Naive thymus-derived CD8-positive, alpha-beta T cell (primary cell): ENCODE measurements at regions not wholly inside any gene's neighbourhood (a gene's known extent, or its start where the extent isn't known, plus 50 kb on each side); places are given as distances from the start of the nearest gene placed in this dataset.
A peak's percentile ranks its signal among the peaks of the same experiment; 100 is the strongest.
"Not testable (repeated sequence)": the region's sequence is repeated elsewhere in the genome, so short reads cannot be mapped to it uniquely, and the experiment has no call there.

ENCODE experiments used
- ATAC-seq, 2 donors: fragments of 150-1000 bp; cut with Tn5 transposase in 1 of 2; sonication (Bioruptor Pico), chemical (Tn5 transposase) in 1 of 2; 1 replicate in 1 of 2; 2 replicates in 1 of 2; pipeline ENCODE4 v1.10.0; 2021; ENCODE audit warnings: mild to moderate bottlenecking in 2 of 2, moderate library complexity in 2 of 2
- POLR2A ChIA-PET: fragments of 350-600 bp; sonication (Branson Sonifier 250); formaldehyde crosslinking; loops from one replicate; lab custom pipeline; 2021; ENCODE audit warnings: antibody characterized with exemption; lab: Charles Lee
- DNase-seq, 10 donors: peaks; one replicate each; pipeline versions ENCODE4 v3.0.0 to v3.0.0-alpha.2; 2020 to 2022
- H3K27ac Mint-ChIP-seq, 10 donors: one replicate each; pipeline ENCODE4 v1.8.0; 2020 to 2022; ENCODE audit warnings: mild to moderate bottlenecking in 10 of 10, mixed read lengths in 10 of 10, moderate library complexity in 4 of 10, inconsistent platforms in 1 of 10
- H3K27me3 Mint-ChIP-seq, 5 donors: one replicate each; pipeline ENCODE4 v1.8.0; 2021 to 2022; ENCODE audit warnings: mixed read lengths in 5 of 5
- H3K36me3 Mint-ChIP-seq, 3 donors: one replicate each; pipeline ENCODE4 v1.8.0; 2020 to 2022; ENCODE audit warnings: mixed read lengths in 3 of 3, mild to moderate bottlenecking in 2 of 3, inconsistent platforms in 1 of 3
- H3K4me1 Mint-ChIP-seq, 4 donors: one replicate each; pipeline ENCODE4 v1.8.0; 2021 to 2022; ENCODE audit warnings: mixed read lengths in 4 of 4
- H3K4me3 Mint-ChIP-seq, 10 donors: one replicate each; pipeline ENCODE4 v1.8.0; 2020 to 2022; ENCODE audit warnings: mild to moderate bottlenecking in 10 of 10, mixed read lengths in 10 of 10, moderate library complexity in 6 of 10, inconsistent platforms in 1 of 10
- H3K9me3 Mint-ChIP-seq, 9 donors: one replicate each; pipeline ENCODE4 v1.8.0; 2020 to 2022; ENCODE audit warnings: mixed read lengths in 9 of 9, mild to moderate bottlenecking in 3 of 9, inconsistent platforms in 1 of 9, moderate library complexity in 1 of 9

GRCh38 chr9:89953263-89953662 lies 348.5 kb downstream of the GADD45G start:
- ATAC-seq, H3K36me3 Mint-ChIP-seq, DNase-seq, H3K9me3 Mint-ChIP-seq, H3K27me3 Mint-ChIP-seq, H3K27ac Mint-ChIP-seq, H3K4me3 Mint-ChIP-seq, H3K4me1 Mint-ChIP-seq, POLR2A ChIA-PET: not testable (repeated sequence)

- H3K4me1 Mint-ChIP-seq: peaks cover 0 to 4% (median 1%) of the 10 kb centered on the region in 4 donors
- H3K27me3 Mint-ChIP-seq: peaks cover 0 to 9% (median 0%) of the 10 kb centered on the region in 5 donors
- H3K4me3 Mint-ChIP-seq: no peak overlapping the region
- peaks cover 0 to 8% (median 0%) of the 10 kb centered on the region in 9 donors for H3K9me3 Mint-ChIP-seq
- ATAC-seq (no peak), DNase-seq (no peak)
- peak overlapping the region in 2 of 10 donors; percentile 38 to 49 for H3K27ac Mint-ChIP-seq
- POLR2A ChIA-PET: no interaction called here
- peaks cover 0 to 2% (median 0%) of the 10 kb centered on the region in 3 donors for H3K36me3 Mint-ChIP-seq
Observed at GRCh38 chr9:89953824-89954615, 349.2 kb downstream of the GADD45G start.

- H3K4me1 Mint-ChIP-seq: peaks cover 0 to 4% (median 1%) of the 10 kb centered on the region in 4 donors
- POLR2A ChIA-PET: no interaction called here
- H3K27ac Mint-ChIP-seq: no peak overlapping the region
Observed at GRCh38 chr9:89955144-89955543, 350.3 kb downstream of the GADD45G start.

DNA sequence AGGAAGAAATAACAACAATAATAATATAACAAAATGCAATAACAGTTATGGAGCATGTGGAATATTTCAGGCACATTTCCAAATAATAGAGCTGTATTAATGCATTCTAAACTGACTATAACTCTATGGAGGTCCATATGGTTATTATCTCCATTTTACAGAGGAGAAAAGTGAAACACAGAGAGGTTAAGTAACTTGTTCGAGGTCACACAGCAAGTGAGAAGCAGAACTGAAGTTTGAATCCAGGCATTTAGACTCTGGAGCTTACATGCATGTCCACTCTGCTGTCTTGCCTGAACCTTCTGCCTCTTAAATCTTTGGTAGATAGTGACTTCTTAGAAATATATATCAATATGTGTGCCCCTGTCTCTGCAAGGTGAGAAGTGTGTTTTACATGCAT lies 350.8 kb downstream of the GADD45G start:
- peaks cover 0 to 4% (median 1%) of the 10 kb centered on the region in 4 donors for H3K4me1 Mint-ChIP-seq
- no peak overlapping the region for H3K27ac Mint-ChIP-seq
- DNase-seq (no peak), ATAC-seq (no peak)
- H3K4me3 Mint-ChIP-seq: no peak overlapping the region
- peaks cover 0 to 9% (median 0%) of the 10 kb centered on the region in 5 donors for H3K27me3 Mint-ChIP-seq
- POLR2A ChIA-PET: no interaction called here
- H3K36me3 Mint-ChIP-seq: peaks cover 0 to 2% (median 0%) of the 10 kb centered on the region in 3 donors
- no peaks in the 10 kb centered on the region for H3K9me3 Mint-ChIP-seq

More at GRCh38 chr9:89955144-89955543, 350.3 kb downstream of the GADD45G start:
- no peak for ATAC-seq
- Mint-ChIP-seq H3K36me3 (peaks cover 0 to 2% (median 0%) of the 10 kb centered on the region in 3 donors), H3K4me3 (no peak overlapping the region), H3K9me3 (peaks cover 0 to 3% (median 0%) of the 10 kb centered on the region in 9 donors), H3K27me3 (peaks cover 0 to 9% (median 0%) of the 10 kb centered on the region in 5 donors)
- no peak for DNase-seq

DNA sequence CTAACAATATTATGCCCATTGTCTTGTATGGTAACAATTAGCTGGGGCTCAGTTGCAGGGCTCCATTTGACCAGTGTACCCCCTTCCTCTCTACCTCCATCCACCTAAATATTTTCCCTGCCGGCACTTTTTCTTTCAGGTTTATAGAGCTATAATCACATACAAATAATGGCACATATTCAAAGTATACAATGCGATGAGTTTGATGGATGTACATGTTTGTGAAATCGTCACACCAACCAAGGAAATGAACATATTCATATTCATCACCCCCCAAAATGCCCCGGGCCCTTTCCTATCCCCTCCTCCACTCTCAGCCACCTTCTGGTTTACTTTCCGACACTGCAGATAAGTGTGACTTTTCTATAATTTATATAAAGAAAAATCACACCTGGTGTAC lies 351.5 kb downstream of the GADD45G start:
- H3K4me1 Mint-ChIP-seq: peaks cover 0 to 7% (median 6%) of the 10 kb centered on the region in 4 donors
- DNase-seq: no peak
- ATAC-seq: no peak
- POLR2A ChIA-PET: no interaction called here
- no peak overlapping the region for H3K27ac Mint-ChIP-seq
- H3K4me3 Mint-ChIP-seq: no peak overlapping the region
- peaks cover 0 to 2% (median 0%) of the 10 kb centered on the region in 3 donors for H3K36me3 Mint-ChIP-seq
- no peaks in the 10 kb centered on the region for H3K9me3 Mint-ChIP-seq
- peaks cover 0 to 9% (median 0%) of the 10 kb centered on the region in 5 donors for H3K27me3 Mint-ChIP-seq

DNA sequence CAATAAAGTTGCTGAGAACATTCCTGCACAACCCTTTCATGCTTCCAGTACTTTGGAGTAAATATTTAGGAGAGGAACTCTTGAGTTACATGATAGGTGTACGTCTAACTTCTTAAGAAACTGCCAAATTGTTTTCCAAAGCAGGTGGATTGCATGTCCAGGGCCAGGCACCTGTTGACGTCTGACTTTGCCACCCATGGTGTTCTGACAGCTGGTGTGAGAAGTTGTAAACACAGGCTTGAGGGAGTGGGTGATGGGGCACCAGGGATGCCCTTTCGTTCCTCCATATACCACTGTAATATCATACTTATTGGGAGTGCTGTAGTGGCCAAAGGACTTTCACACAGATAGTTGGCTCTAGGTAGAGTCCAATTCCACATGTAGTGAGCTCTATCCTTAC lies 352.1 kb downstream of the GADD45G start:
- no peaks in the 10 kb centered on the region for H3K9me3 Mint-ChIP-seq
- POLR2A ChIA-PET: no interaction called here
- H3K4me1 Mint-ChIP-seq: peaks cover 5 to 13% (median 11%) of the 10 kb centered on the region in 4 donors
- DNase-seq (no peak), ATAC-seq (no peak)
- H3K27ac Mint-ChIP-seq: no peak overlapping the region
- H3K36me3 Mint-ChIP-seq: peaks cover 0 to 2% (median 0%) of the 10 kb centered on the region in 3 donors
- no peak overlapping the region for H3K4me3 Mint-ChIP-seq
- peaks cover 0 to 4% (median 0%) of the 10 kb centered on the region in 5 donors for H3K27me3 Mint-ChIP-seq

- Mint-ChIP-seq H3K4me1 (peaks cover 10 to 17% (median 16%) of the 10 kb centered on the region in 4 donors), H3K9me3 (no peaks in the 10 kb centered on the region), H3K36me3 (peaks cover 0 to 2% (median 0%) of the 10 kb centered on the region in 3 donors), H3K27me3 (no peaks in the 10 kb centered on the region), H3K4me3 (no peak overlapping the region), H3K27ac (peak overlapping the region in 1 of 10 donors; percentile 30)
- ATAC-seq (no peak), DNase-seq (no peak)
- POLR2A ChIA-PET: no interaction called here
Observed at GRCh38 chr9:89958086-89958485, 353.3 kb downstream of the GADD45G start.

- ATAC-seq (no peak), DNase-seq (peak in 3 of 10 donors; percentile 16)
- Mint-ChIP-seq H3K27ac (peak overlapping the region in 9 of 10 donors; percentile 33 to 91 (median 67)), H3K36me3 (no peaks in the 10 kb centered on the region), H3K9me3 (no peaks in the 10 kb centered on the region), H3K4me1 (peaks cover 10 to 17% (median 16%) of the 10 kb centered on the region in 4 donors), H3K4me3 (peak overlapping the region in 9 of 10 donors; percentile 40 to 75 (median 65)), H3K27me3 (peaks cover 0 to 5% (median 0%) of the 10 kb centered on the region in 5 donors)
- POLR2A ChIA-PET: no interaction called here
Observed at GRCh38 chr9:89961616-89962341, 357.0 kb downstream of the GADD45G start.

- peaks cover 10 to 17% (median 16%) of the 10 kb centered on the region in 4 donors for H3K4me1 Mint-ChIP-seq
- ATAC-seq (no peak), DNase-seq (no peak)
- H3K36me3 Mint-ChIP-seq: no peaks in the 10 kb centered on the region
- no peaks in the 10 kb centered on the region for H3K9me3 Mint-ChIP-seq
- POLR2A ChIA-PET: no interaction called here
- peaks cover 0 to 5% (median 0%) of the 10 kb centered on the region in 5 donors for H3K27me3 Mint-ChIP-seq
- H3K4me3 Mint-ChIP-seq: peak overlapping the region in 5 of 10 donors; percentile 1 to 26 (median 3)
- no peak overlapping the region for H3K27ac Mint-ChIP-seq
Observed at GRCh38 chr9:89963280-89963679, 358.5 kb downstream of the GADD45G start.

GRCh38 chr9:89967527-89967926 lies 362.7 kb downstream of the GADD45G start:
- Mint-ChIP-seq H3K27ac (no peak overlapping the region), H3K27me3 (peaks cover 0 to 10% (median 2%) of the 10 kb centered on the region in 5 donors), H3K4me1 (peaks cover 0 to 3% (median 1%) of the 10 kb centered on the region in 4 donors), H3K9me3 (no peaks in the 10 kb centered on the region), H3K36me3 (no peaks in the 10 kb centered on the region), H3K4me3 (no peak overlapping the region)
- DNase-seq (no peak), ATAC-seq (no peak)
- POLR2A ChIA-PET: no interaction called here

DNA sequence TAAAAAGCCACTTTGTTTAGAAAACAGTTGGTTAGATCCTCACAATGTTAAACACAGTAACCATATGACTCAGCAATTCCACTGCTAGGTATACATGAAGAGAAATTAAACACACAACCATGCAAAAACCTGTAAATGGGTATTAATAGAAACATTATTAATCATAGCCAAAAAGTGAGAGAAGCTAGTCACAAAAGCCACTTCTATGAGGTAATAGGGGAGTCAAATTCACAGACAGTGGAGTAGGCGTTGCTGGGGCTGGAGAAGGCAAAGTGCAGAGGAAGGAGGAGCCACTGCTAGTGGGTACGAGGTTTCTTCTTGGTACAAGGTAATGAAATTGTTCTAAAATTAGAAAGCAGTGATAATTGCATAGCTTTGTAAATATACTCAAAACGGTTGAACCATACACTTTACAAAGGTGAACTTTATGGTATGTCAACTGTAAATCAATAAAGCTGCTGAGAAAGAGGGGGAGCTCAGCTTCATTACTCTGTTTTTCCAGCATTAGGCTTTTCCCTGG lies 364.4 kb downstream of the GADD45G start:
- no peak for DNase-seq
- peaks cover 0 to 5% (median 2%) of the 10 kb centered on the region in 5 donors for H3K27me3 Mint-ChIP-seq
- POLR2A ChIA-PET: no interaction called here
- no peak overlapping the region for H3K27ac Mint-ChIP-seq
- H3K4me3 Mint-ChIP-seq: no peak overlapping the region
- no peaks in the 10 kb centered on the region for H3K36me3 Mint-ChIP-seq
- ATAC-seq: no peak
- peaks cover 0 to 3% (median 0%) of the 10 kb centered on the region in 4 donors for H3K4me1 Mint-ChIP-seq
- H3K9me3 Mint-ChIP-seq: no peaks in the 10 kb centered on the region

GRCh38 chr9:89969881-89970639 lies 365.2 kb downstream of the GADD45G start:
- DNase-seq: no peak
- POLR2A ChIA-PET: no interaction called here
- no peak for ATAC-seq
- H3K27me3 Mint-ChIP-seq: peaks cover 0 to 5% (median 2%) of the 10 kb centered on the region in 5 donors
- peaks cover 0 to 4% (median 0%) of the 10 kb centered on the region in 4 donors for H3K4me1 Mint-ChIP-seq
- no peaks in the 10 kb centered on the region for H3K9me3 Mint-ChIP-seq
- no peaks in the 10 kb centered on the region for H3K36me3 Mint-ChIP-seq
- no peak overlapping the region for H3K27ac Mint-ChIP-seq
- no peak overlapping the region for H3K4me3 Mint-ChIP-seq
